Mesodermal cell (in vitro differentiated cells): ENCODE measurements at regions not wholly inside any gene's neighbourhood (a gene's known extent, or its start where the extent isn't known, plus 50 kb on each side); places are given as distances from the start of the nearest gene placed in this dataset.

Source experiments
- H3K27ac ChIP-seq: 2 replicates; pipeline ENCODE4 v1.7.0; 2013; ENCODE audit warnings: mild to moderate bottlenecking, low read depth, low read length, moderate library complexity; ENCODE audit not compliant: severe bottlenecking
- H3K36me3 ChIP-seq: 2 replicates; pipeline ENCODE4 v1.7.1; 2013; ENCODE audit warnings: mild to moderate bottlenecking, low read length, moderate library complexity; ENCODE audit not compliant: control insufficient read depth, insufficient read depth
- H3K4me1 ChIP-seq: one replicate; pipeline ENCODE4 v1.7.1; 2013; ENCODE audit warnings: mild to moderate bottlenecking, low read length; ENCODE audit not compliant: insufficient read depth, control insufficient read depth, poor library complexity, severe bottlenecking
- H3K4me3 ChIP-seq: 2 replicates; pipeline ENCODE4 v1.7.0; 2013; ENCODE audit warnings: low read length, control low read depth, mild to moderate bottlenecking; ENCODE audit not compliant: insufficient read depth, poor library complexity, severe bottlenecking; ENCODE audit errors: extremely low read depth
- H3K9me3 ChIP-seq: 2 replicates; pipeline ENCODE4 v1.7.1; 2013; ENCODE audit warnings: mild to moderate bottlenecking, low read length, moderate library complexity; ENCODE audit not compliant: control insufficient read depth
- WGBS, 2 experiments: methylation state at CpG; one replicate each; pipeline ENCODE4 v1.1.5; 2013; ENCODE audit warnings: missing lambda C conversion rate in 2 of 2; ENCODE audit not compliant: insufficient coverage in 2 of 2; 5-methylcytosine and 5-hydroxymethylcytosine counted together

DNA sequence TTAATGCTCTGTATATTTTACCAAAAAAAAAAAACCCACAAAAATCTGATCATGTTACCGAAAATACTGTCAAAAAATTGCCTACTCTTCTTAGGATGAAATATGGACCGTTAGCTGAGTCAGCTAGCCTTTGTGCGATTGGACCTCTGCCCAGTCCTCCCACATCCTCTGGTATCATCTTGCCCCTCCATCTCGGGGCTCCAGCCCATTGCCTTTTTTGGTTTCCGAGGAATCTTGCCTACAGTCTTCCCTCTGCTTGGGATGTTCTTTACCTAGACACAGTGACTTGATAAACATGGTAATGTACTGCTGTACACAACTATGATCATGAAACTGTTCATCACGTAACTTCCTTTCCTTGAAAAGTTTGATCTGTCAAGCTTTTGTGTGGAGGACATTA is 371.4 kb downstream of the SV2B start:
- no peak overlapping the region for H3K27ac ChIP-seq
- H3K4me3 ChIP-seq, result no peak overlapping the region
- no peaks in the 10 kb centered on the region for H3K4me1 ChIP-seq
- WGBS, 2 experiments, result 71 to 73% methylated on average over 5 of the region's 6 CpGs
- no peaks in the 10 kb centered on the region for H3K9me3 ChIP-seq
- no peaks in the 10 kb centered on the region for H3K36me3 ChIP-seq

DNA sequence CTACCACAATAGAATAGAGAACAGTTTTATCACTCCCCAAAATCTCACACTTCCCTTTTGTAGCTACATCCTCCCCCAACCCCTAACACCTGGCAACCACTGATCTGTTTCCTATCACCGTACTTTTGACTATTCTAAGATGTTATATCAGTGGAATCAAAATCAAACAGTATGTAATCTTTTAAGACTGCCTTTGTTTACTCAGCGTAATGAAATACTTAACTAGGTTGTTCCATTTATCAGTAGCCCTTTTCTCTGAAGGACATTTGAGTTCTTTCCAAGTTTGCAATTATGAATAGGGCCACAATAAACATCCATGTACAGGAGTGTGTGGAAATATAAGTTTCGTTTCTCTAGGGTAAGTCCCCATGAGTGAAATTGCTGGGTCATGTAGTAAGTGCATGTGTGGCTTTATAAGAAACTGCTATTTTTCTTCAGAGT is 372.3 kb downstream of the SV2B start:
- 87 to 100% methylated on average over 1 to 2 of the region's 3 CpGs for WGBS, 2 experiments
- H3K36me3 ChIP-seq, result no peaks in the 10 kb centered on the region
- no peaks in the 10 kb centered on the region for H3K4me1 ChIP-seq
- no peaks in the 10 kb centered on the region for H3K9me3 ChIP-seq
- no peak overlapping the region for H3K4me3 ChIP-seq
- H3K27ac ChIP-seq, result no peak overlapping the region

DNA sequence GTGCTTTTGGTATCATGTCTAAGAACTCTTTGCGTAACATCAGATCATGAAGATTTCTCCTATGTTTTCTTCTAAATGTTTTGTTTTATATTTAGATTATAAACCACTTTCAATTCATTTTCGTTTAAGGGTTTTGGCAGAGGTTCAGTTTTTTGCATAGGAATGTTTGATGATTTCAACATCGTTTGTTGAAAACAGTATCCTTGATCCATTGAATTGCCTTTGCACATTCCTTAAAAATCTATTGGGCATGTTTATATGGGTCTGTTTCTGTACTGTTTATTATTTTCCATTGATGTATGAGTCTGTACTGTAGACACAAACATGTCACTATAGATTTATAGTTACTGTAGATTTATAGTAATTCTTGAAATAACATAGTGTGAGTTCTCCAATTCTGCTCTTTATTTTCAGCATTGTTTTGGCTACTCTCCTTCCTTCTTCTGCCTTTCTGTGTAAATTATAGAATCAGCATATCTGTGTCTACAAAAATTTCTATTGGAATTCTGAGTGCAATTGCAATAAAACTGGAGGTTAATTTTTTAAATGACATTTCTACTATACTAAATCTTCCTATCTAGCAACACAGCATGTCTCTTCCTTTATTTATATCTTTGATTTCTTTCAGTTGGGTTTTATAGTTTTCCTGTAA is 374.0 kb downstream of the SV2B start:
- Histone ChIP-seq H3K27ac (no peak overlapping the region), H3K4me1 (no peaks in the 10 kb centered on the region), H3K36me3 (no peaks in the 10 kb centered on the region), H3K9me3 (no peaks in the 10 kb centered on the region), H3K4me3 (no peak overlapping the region)
- WGBS, 2 experiments, result no CpG with 5 or more reads among the region's 3 CpGs

DNA sequence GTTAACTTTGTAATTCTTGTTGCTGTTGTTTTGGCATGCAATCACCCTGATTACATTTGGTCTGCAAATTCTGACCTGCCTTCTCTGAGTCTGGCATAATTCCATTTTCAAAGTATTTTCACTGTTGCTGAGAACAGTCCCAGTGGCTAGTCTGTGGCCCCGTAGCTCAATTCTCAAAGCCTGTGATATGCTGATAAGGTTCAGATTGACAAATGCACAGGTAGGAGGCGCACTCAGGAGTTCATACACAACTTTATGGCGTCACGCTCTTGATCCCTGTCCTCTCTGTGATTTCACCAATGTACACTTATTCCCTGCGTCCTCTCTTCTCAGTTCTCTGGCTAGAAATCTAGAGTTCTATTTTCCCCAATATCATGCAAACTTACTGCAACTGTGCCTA is 376.6 kb upstream of the SLCO3A1 start:
- H3K4me3 ChIP-seq, result no peak overlapping the region
- no peaks in the 10 kb centered on the region for H3K4me1 ChIP-seq
- no peaks in the 10 kb centered on the region for H3K36me3 ChIP-seq
- H3K27ac ChIP-seq, result no peak overlapping the region
- 91 to 93% methylated on average over 5 of the region's 5 CpGs for WGBS, 2 experiments
- H3K9me3 ChIP-seq, result no peaks in the 10 kb centered on the region

DNA sequence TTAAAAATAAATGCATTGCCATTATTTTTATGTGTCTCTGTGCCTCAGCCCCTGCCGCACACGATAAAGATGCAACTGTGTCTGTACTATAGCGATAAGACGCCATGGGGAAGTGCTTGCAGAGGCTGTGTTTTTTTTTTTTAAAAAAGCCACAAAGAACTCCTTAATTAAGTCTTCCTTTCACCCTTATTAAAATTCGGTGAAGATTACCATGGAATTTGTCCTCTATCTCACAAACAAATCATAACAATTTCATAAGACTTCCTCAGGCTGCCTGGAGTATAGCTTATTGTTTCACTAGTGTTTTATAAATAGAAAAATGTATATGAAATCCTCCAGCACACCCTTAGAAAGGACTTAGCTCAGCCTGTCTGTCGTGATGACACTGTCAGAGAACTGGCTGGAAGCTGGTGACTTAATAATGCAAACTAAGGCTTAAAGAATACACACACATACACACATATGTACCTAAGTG is 374.8 kb upstream of the SLCO3A1 start:
- H3K4me3 ChIP-seq, result no peak overlapping the region
- H3K27ac ChIP-seq, result no peak overlapping the region
- WGBS, 2 experiments, result 80 to 83% methylated on average over 1 to 2 of the region's 6 CpGs
- H3K4me1 ChIP-seq, result no peaks in the 10 kb centered on the region
- H3K36me3 ChIP-seq, result no peaks in the 10 kb centered on the region
- H3K9me3 ChIP-seq, result no peaks in the 10 kb centered on the region

DNA sequence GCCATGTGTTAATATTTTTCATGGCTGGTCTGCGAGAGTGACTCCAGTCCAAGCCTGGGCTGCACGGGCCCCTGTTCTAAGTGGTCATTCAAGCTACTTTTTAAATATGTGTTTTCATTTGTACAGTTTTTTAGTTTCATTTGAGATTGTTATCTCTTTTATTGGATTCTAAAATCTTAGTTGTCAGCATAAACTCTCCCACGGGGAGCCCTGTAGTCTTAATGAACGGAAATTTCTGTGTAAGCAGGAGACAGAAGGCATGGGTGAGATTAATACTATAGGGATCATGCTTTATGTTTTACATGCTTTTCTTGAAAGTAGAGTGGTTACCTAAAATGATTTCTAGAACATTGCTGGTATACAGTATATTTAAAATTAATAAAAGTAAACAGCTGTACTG is 373.1 kb upstream of the SLCO3A1 start:
- Histone ChIP-seq H3K4me1 (no peaks in the 10 kb centered on the region), H3K9me3 (no peaks in the 10 kb centered on the region), H3K4me3 (no peak overlapping the region), H3K27ac (no peak overlapping the region), H3K36me3 (no peaks in the 10 kb centered on the region)
- 95 to 100% methylated on average over 1 to 3 of the region's 4 CpGs for whole genome bisulfite sequencing, 2 experiments

DNA sequence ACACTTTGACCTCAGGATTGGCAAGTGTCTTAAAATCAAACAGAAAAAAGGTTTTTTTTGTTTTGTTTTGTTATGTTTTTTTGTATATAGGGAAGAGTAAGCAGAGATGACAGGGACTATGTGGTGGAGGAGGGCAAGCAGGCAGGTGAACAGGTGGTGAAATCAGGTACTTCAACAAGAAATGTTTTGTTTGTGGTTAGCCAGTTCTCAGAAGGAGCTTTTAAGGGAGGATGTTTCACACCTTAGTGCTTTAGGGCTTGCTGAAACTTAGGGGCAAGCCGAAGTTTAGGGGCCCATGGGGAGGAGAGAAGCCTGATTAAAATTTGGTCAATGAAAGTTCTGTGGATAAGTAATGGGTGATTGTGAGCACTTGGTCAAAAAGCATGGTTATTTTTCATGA is 370.7 kb upstream of the SLCO3A1 start:
- Histone ChIP-seq H3K4me1 (no peaks in the 10 kb centered on the region), H3K36me3 (no peaks in the 10 kb centered on the region), H3K27ac (no peak overlapping the region), H3K9me3 (no peaks in the 10 kb centered on the region), H3K4me3 (no peak overlapping the region)
- 75 to 100% methylated on average over 1 of the region's 1 CpG for WGBS, 2 experiments

DNA sequence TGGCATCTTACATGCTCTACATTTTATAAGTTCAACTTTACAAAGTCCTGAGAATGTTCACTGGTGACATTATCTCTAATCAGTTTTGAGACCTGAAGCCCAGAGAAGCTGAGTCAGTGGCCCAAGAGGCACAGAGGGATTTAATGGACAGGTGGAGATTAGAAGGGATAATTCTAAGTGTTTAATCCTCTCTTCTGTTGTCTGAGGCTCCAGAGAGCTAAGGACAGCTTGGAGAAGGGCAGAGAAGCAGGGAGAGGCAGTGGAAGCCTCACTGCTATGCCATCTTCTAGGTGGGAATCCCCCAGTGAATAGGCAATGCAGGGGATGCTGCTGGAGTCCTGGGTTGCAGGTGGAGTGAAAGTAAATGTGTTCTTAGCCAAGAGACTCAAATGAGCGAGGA is 369.4 kb upstream of the SLCO3A1 start:
- WGBS, 2 experiments, result 62 to 88% methylated on average over 1 of the region's 1 CpG
- H3K4me1 ChIP-seq, result no peaks in the 10 kb centered on the region
- no peaks in the 10 kb centered on the region for H3K9me3 ChIP-seq
- no peaks in the 10 kb centered on the region for H3K36me3 ChIP-seq
- H3K27ac ChIP-seq, result no peak overlapping the region
- no peak overlapping the region for H3K4me3 ChIP-seq

DNA sequence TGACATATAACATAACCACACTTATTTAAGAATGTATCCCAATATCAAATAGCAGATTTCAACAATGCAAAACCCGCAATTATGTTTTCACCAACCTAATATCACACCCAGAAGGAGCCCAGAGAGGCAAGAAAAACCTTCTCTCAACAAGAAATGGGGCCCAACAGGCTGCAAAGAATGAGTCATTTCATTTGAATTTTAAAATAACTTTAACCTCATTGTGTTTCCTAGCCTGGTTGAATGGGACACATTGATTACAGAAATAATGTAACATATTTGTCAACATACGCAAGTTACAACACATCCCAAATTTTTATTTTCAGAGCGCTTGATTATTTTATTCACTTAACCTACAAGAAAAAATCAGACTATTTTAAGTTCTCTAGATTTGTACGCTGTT is 365.1 kb upstream of the SLCO3A1 start:
- Histone ChIP-seq H3K9me3 (no peaks in the 10 kb centered on the region), H3K4me3 (no peak overlapping the region), H3K36me3 (no peaks in the 10 kb centered on the region), H3K4me1 (no peaks in the 10 kb centered on the region), H3K27ac (no peak overlapping the region)
- 80 to 86% methylated on average over 1 of the region's 4 CpGs for WGBS, 2 experiments

DNA sequence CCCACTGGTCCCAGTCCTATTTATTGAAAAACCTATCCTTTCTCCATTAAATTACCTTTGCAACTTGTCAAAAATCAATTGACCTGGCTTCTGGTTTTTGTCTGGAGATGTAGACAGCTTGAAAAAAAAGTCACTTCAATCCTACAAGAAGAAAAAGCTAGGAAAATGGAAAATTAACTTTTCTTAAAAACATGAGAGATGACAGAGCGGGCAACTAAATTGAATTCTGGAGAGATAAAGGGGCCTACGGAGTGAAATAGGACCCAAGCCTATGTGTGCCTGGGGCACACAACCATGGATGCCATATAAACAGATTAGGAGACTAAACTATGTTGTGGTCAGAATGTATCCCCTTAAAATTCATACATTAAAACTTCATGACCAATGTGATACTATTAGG is 363.3 kb upstream of the SLCO3A1 start:
- no CpG with 5 or more reads among the region's 2 CpGs for WGBS, 2 experiments
- Histone ChIP-seq H3K4me1 (no peaks in the 10 kb centered on the region), H3K4me3 (no peak overlapping the region), H3K9me3 (no peaks in the 10 kb centered on the region), H3K27ac (no peak overlapping the region), H3K36me3 (no peaks in the 10 kb centered on the region)

DNA sequence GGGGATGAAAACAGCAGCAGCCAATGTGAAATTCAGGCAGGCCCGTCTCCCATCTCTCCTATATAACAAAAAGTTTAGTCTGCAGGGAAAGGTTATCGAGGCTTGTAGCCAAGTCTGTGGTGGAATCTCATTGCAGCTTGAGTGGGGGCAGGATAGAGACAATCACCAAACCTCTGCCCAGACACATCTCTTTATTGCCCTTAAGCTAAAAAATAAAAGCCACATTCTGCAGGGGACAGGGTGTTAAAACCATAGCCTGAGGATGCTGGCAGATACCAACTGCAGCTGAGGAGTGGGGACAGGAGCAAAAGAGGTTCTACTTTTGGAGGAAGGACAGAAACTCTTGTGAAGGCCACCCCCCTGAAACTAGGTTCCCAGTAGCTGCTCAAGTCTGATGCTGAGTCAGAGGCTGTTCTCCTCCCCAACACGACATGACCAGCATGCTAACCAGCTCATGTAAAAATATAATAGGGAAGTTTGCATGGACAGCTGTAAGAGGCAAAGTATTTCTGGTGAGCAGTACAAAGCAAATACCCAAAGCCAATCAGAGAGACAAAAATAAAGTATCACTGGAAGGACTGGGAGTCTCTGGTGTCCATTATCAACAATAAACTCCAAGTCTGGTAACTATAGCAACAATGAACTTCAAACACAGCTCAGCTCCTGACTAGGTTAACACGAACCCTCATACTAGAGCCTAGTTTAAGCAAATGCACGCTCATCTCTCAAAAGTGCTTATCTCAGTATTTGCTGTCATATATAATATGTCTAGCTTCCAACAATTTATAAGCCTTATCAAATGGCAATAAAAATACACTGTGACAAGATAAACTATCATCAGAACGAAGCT is 362.2 kb upstream of the SLCO3A1 start:
- no peaks in the 10 kb centered on the region for H3K9me3 ChIP-seq
- no peaks in the 10 kb centered on the region for H3K36me3 ChIP-seq
- H3K4me1 ChIP-seq, result no peaks in the 10 kb centered on the region
- no peak overlapping the region for H3K4me3 ChIP-seq
- no CpG with 5 or more reads among the region's 6 CpGs for WGBS, 2 experiments
- no peak overlapping the region for H3K27ac ChIP-seq
